A673 (cell line): ENCODE measurements at regions not wholly inside any gene's neighbourhood (a gene's known extent, or its start where the extent isn't known, plus 50 kb on each side); places are given as distances from the start of the nearest gene placed in this dataset.

ENCODE experiments used
- BruUV-seq: library from RNA; stranded (reverse); fragments of 400-500 nt; replicated peaks from 2 replicates; lab custom pipeline; 2021; lab: Mats Ljungman, UMichigan
- CTCF ChIA-PET: fragments of 300-600 bp; sonication (Branson Sonifier 250); formaldehyde crosslinking; loops from one replicate; lab custom pipeline; 2022; ENCODE audit warnings: antibody characterized with exemption; lab: Charles Lee
- POLR2A ChIA-PET: fragments of 300-600 bp; sonication (Branson Sonifier 250); formaldehyde crosslinking; loops from one replicate; lab custom pipeline; 2022; ENCODE audit warnings: antibody characterized with exemption; ENCODE audit not compliant: low non-redundant PET; lab: Charles Lee
- DNase-seq: peaks from one replicate; pipeline ENCODE4 v3.0.0-alpha.2; 2015; ENCODE audit warnings: low spot score
- H3K27ac ChIP-seq: fragments of 200-600 bp; sonication (generic); 2 replicates; pipeline ENCODE4 v1.5.1; 2016; ENCODE audit warnings: mixed run types, low read depth, mild to moderate bottlenecking, mixed read lengths, antibody characterized with exemption, low read length; ENCODE audit not compliant: poor library complexity, severe bottlenecking
- H3K27me3 ChIP-seq: fragments of 200-600 bp; sonication (generic); replicated peaks from 2 replicates; pipeline ENCODE4 v1.6.1; 2017; ENCODE audit warnings: mixed run types, low read depth, mild to moderate bottlenecking, mixed read lengths, antibody characterized with exemption, low read length; ENCODE audit not compliant: insufficient read depth, poor library complexity
- H3K36me3 ChIP-seq: fragments of 200-600 bp; sonication (generic); 2 replicates; pipeline ENCODE4 v1.6.1; 2016; ENCODE audit warnings: mixed run types, mild to moderate bottlenecking, mixed read lengths, antibody characterized with exemption, low read length; ENCODE audit not compliant: insufficient read depth, poor library complexity, severe bottlenecking
- H3K4me1 ChIP-seq: fragments of 200-600 bp; sonication (generic); 2 replicates; pipeline ENCODE4 v1.6.1; 2017; ENCODE audit warnings: mixed run types, mild to moderate bottlenecking, mixed read lengths, antibody characterized with exemption, low read length; ENCODE audit not compliant: insufficient read depth, poor library complexity, severe bottlenecking
- H3K4me3 ChIP-seq: fragments of 200-600 bp; sonication (generic); 2 replicates; pipeline ENCODE4 v1.5.1; 2016; ENCODE audit warnings: low read depth, mixed run types, mild to moderate bottlenecking, mixed read lengths, low read length; ENCODE audit not compliant: poor library complexity, severe bottlenecking
- H3K9me3 ChIP-seq: fragments of 200-600 bp; sonication (generic); 2 replicates; pipeline ENCODE4 v1.6.1; 2016; ENCODE audit warnings: mixed run types, low read depth, mild to moderate bottlenecking, mixed read lengths, antibody characterized with exemption, low read length; ENCODE audit not compliant: poor library complexity, severe bottlenecking
- CTCF ChIP-seq: fragments of 300-800, 200-600 bp; sonication (generic); conservative IDR thresholded peaks from 2 replicates; pipeline ENCODE4 v1.5.1; 2017; ENCODE audit warnings: low read depth, mild to moderate bottlenecking, antibody characterized with exemption, low read length, moderate library complexity, mixed read lengths
- EZH2 ChIP-seq: fragments of 200-600 bp; sonication (generic); IDR thresholded peaks from 2 replicates; pipeline ENCODE4 v1.6.1; 2017; ENCODE audit warnings: borderline replicate concordance, low read depth, mild to moderate bottlenecking, mixed read lengths, antibody characterized with exemption, low read length; ENCODE audit not compliant: poor library complexity, severe bottlenecking
- intact Hi-C: fragments of 100-400 bp; cut with micrococcal nuclease; formaldehyde crosslinking; loops from one replicate; pipeline ENCODE4 v1.10.0; 2022; ENCODE audit not compliant: unreplicated experiment

GRCh38 chr13:19332378-19332777 is 150.8 kb upstream of the TUBA3C start:
- DNase-seq, result no peak
- no peaks in the 10 kb centered on the region for H3K4me1 ChIP-seq
- no peaks in the 10 kb centered on the region for H3K9me3 ChIP-seq
- intact Hi-C loops, result no loop called here
- no TSS peak for BruUV-seq
- H3K36me3 ChIP-seq, result no peaks in the 10 kb centered on the region
- ChIA-PET CTCF (no interaction called here), POLR2A (no interaction called here)
- H3K27ac ChIP-seq, result no peak overlapping the region
- H3K27me3 ChIP-seq, result no peaks in the 10 kb centered on the region
- TF ChIP-seq EZH2 (no peak), CTCF (no peak)
- H3K4me3 ChIP-seq, result no peak overlapping the region

- DNase-seq, result no peak
- POLR2A ChIA-PET, result no interaction called here
- intact Hi-C loops, result no loop called here
- Histone ChIP-seq H3K27ac (no peak overlapping the region), H3K4me3 (no peak overlapping the region), H3K9me3 (no peaks in the 10 kb centered on the region), H3K36me3 (no peaks in the 10 kb centered on the region), H3K4me1 (no peaks in the 10 kb centered on the region), H3K27me3 (no peaks in the 10 kb centered on the region)
- BruUV-seq, result no TSS peak
- TF ChIP-seq CTCF (no peak), EZH2 (no peak)
- CTCF ChIA-PET, result no interaction called here
Observed at GRCh38 chr13:19329365-19329764, 147.7 kb upstream of the TUBA3C start.

- no peaks in the 10 kb centered on the region for H3K4me1 ChIP-seq
- POLR2A ChIA-PET, result no interaction called here
- BruUV-seq, result no TSS peak
- H3K27ac ChIP-seq, result no peak overlapping the region
- no peaks in the 10 kb centered on the region for H3K27me3 ChIP-seq
- H3K36me3 ChIP-seq, result no peaks in the 10 kb centered on the region
- intact Hi-C loops, result no loop called here
- no peak for DNase-seq
- H3K4me3 ChIP-seq, result no peak overlapping the region
- CTCF ChIA-PET, result no interaction called here
- no peak for TF ChIP-seq EZH2
- TF ChIP-seq CTCF, result no peak
- H3K9me3 ChIP-seq, result no peaks in the 10 kb centered on the region
Observed at GRCh38 chr13:19324325-19324724, 142.7 kb upstream of the TUBA3C start.
